IPS-18c (cell line): ENCODE measurements at regions not wholly inside any gene's neighbourhood (a gene's known extent, or its start where the extent isn't known, plus 50 kb on each side); places are given as distances from the start of the nearest gene placed in this dataset.

ENCODE experiments used
- H3K4me3 ChIP-seq: 2 replicates; pipeline ENCODE4 v1.7.0; 2013; ENCODE audit warnings: low read depth, mild to moderate bottlenecking, low read length, moderate library complexity; ENCODE audit not compliant: insufficient read depth
- H3K9me3 ChIP-seq: one replicate; pipeline ENCODE4 v1.6.1; 2013; ENCODE audit warnings: mild to moderate bottlenecking, low read length, moderate library complexity; ENCODE audit not compliant: control insufficient read depth, insufficient read depth

- H3K9me3 ChIP-seq: no peaks in the 10 kb centered on the region
- H3K4me3 ChIP-seq: no peak overlapping the region
Measured at GRCh38 chr9:117974108-117974507, 269.9 kb downstream of the TLR4 start.

DNA sequence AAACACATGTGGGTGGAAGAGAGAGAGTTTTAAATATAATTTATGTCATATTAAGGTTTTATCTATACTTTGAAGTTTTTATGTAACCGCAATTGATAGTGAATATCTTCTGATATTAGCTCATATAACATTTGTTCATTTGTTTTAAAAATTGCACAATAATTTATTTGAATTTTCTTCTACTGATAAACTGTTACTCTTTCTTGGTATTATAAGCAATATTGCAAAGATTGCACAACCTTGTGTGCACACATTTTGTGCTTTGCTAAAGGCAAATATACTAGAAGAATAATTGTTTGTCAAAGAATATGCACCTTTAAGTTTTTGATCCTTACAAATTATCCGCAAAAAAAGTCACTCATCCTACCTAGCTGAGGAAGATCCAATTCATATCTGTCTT is 275.7 kb downstream of the TLR4 start:
- no peaks in the 10 kb centered on the region for H3K9me3 ChIP-seq
- no peak overlapping the region for H3K4me3 ChIP-seq

DNA sequence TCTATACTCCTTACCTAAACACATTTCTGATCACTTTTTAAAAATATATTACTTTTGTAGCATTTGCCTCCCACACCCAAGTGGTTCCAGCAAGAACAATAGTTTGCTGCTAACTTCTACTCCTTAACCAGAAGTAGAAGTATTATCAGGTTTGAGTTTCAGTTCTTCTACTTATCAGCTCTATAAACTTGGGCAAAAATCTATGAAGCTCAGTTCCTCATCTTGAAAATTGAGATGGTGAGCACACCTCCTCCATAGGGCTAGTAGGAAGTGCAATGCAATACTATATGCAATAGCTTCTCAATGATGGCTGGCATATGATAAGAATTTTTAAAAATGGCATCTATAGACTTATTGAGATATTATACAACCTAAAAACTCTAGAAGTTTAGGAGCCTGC is 283.7 kb downstream of the TLR4 start:
- H3K9me3 ChIP-seq: no peaks in the 10 kb centered on the region

GRCh38 chr9:117992006-117992405 is 287.8 kb downstream of the TLR4 start:
- Histone ChIP-seq H3K9me3 (no peaks in the 10 kb centered on the region), H3K4me3 (no peak overlapping the region)

More for the DNA sequence above, 283.7 kb downstream of the TLR4 start:
- H3K4me3 ChIP-seq: no peak overlapping the region

DNA sequence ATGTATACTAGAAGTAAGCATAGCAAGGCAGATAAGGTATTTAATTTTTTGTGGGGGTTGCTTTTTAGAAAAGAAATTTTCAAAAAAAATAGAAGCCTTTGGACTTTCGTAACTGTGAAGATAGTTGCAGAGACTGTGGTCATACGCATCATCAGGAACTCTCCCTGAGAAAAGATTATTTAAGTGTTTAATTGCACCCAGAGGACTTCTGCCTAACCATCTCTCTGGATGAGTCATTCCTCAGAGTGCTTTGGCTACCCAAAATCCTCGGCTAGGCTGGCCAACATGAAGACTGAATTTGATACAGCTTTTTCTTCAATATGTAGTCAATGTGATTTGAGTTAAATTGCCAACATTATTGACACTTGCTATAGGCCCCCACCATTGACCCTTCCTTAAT is 296.4 kb downstream of the TLR4 start:
- Histone ChIP-seq H3K9me3 (no peaks in the 10 kb centered on the region), H3K4me3 (no peak overlapping the region)

DNA sequence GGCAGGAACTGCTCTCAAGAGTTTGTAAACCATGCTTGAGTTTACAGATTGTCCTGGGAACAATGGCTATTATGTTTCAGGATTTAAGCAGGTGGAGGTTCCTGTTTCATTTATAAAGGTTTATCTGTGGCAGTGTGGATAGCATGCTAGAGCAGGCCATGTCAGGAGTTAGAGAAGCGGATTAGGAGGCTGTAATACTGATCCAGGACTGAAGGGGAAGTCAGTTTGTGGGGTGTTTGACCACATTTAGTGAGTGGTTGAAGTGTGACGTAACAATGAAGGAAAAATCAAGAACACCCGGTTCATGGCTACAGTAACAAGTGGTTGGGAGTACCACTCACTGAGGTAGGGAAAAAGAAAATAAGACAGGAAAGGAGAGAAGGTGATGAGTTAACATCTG is 299.0 kb downstream of the TLR4 start:
- no peak overlapping the region for H3K4me3 ChIP-seq
- no peaks in the 10 kb centered on the region for H3K9me3 ChIP-seq

GRCh38 chr9:118008246-118008645 is 304.0 kb downstream of the TLR4 start:
- Histone ChIP-seq H3K4me3 (no peak overlapping the region), H3K9me3 (no peaks in the 10 kb centered on the region)

GRCh38 chr9:118009614-118010013 is 305.4 kb downstream of the TLR4 start:
- H3K9me3 ChIP-seq: no peaks in the 10 kb centered on the region
- H3K4me3 ChIP-seq: no peak overlapping the region

GRCh38 chr9:118017607-118018122 is 313.5 kb downstream of the TLR4 start:
- no peaks in the 10 kb centered on the region for H3K9me3 ChIP-seq

GRCh38 chr9:118023644-118024043 is 319.4 kb downstream of the TLR4 start:
- no peak overlapping the region for H3K4me3 ChIP-seq
- H3K9me3 ChIP-seq: no peaks in the 10 kb centered on the region

More at GRCh38 chr9:118017607-118018122, 313.5 kb downstream of the TLR4 start:
- H3K4me3 ChIP-seq: no peak overlapping the region

- no peaks in the 10 kb centered on the region for H3K9me3 ChIP-seq
- no peak overlapping the region for H3K4me3 ChIP-seq
Measured at GRCh38 chr9:118028225-118028624, 324.0 kb downstream of the TLR4 start.

DNA sequence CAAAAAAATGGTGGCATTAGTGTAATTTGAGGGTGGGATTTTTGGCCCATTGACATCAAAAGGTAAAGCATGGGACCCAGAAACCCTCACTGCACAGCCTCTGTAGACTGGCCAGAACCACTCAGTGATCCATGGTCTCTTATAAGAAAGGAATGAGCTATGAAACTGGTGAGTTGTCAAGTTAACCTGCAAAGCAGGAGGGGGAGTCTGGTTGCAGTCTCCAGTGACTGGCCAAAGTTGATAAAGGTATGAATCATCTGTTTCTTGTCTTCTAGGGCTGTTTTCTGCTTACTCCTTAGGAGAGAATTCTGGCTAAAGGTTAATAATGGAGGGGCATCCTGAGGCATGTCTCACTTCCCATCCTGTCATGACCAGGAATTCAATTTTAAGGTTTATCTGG is 325.2 kb downstream of the TLR4 start:
- H3K9me3 ChIP-seq: no peaks in the 10 kb centered on the region
- H3K4me3 ChIP-seq: no peak overlapping the region

- no peak overlapping the region for H3K4me3 ChIP-seq
- no peaks in the 10 kb centered on the region for H3K9me3 ChIP-seq
Measured at GRCh38 chr9:118034701-118035100, 330.5 kb downstream of the TLR4 start.

DNA sequence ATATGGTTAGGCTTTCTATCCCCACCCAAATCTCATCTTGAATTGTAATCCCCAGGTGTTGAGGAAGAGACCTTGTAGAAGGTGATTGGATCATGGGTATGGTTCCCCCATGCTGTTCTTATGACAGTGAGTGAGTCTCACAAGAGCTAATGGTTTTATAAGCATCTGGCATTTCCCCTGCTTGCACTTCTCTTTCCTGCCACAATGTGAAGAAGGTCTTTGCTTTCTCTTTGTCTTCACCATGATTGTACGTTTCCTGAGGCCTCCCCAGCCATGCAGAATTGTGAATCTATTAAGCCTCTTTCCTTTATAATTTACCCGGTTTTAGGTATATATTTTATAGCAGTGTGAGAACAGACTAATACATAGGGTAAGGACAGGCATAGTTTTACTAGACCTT is 334.5 kb downstream of the TLR4 start:
- Histone ChIP-seq H3K9me3 (no peaks in the 10 kb centered on the region), H3K4me3 (no peak overlapping the region)

GRCh38 chr9:118058227-118058626 is 354.0 kb downstream of the TLR4 start:
- Histone ChIP-seq H3K9me3 (no peaks in the 10 kb centered on the region), H3K4me3 (no peak overlapping the region)

DNA sequence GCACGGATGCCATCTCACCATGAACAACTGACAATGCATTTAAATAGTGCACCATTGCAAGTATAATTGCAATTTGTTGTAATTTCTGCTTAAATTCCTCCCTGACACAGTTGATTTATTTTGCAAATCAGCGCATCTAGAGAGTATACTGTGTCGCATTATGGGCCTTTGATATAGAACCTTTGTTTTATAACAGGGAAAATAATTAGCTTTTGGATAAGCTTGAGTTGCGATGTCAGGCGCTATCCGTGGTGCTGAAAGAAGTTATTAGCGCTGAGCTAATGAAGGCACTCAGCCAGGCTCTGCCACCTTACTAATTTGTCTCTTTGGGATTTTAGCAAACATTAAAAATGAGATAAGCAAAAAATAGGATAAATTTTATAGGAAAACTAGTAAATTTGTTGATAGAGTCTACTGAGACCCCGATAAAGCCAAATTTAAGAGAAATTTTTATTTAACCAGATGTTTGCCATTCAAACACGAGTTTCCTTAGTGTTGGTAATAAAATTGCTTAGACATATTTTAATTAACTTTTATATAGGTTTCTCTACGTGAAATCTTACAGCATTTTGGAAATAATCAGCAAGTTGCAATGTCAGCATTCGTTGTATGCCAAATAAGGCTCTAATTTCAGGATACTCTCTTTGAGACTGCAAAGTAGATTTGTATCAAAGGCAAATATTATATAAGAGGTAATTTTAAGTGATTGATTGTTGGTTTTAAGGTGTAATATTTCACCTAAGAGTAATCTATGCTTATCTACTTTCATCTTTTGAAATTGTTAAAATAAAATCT is 355.5 kb downstream of the TLR4 start:
- no peaks in the 10 kb centered on the region for H3K9me3 ChIP-seq
- H3K4me3 ChIP-seq: no peak overlapping the region

DNA sequence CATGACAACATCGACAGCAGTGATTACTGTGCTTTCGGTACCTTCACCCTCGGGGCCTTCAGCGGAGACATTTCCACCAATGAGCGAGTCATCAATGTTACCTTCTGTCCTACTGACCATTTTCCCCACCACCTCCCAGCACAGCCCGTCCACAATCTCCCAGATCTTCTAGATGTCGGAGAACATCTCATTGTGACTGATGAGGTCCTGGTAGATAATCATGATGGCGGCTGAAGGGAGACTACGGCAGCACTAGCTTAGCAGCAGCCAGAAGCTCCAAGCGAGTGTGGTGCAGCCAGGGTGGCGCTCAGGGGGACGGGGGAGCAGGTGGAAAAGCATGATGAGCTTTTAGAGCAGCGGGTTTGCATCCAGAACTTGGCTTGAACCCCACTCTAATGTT is 379.0 kb downstream of the TLR4 start:
- no peak overlapping the region for H3K4me3 ChIP-seq
- no peaks in the 10 kb centered on the region for H3K9me3 ChIP-seq

- H3K9me3 ChIP-seq: no peaks in the 10 kb centered on the region
- H3K4me3 ChIP-seq: no peak overlapping the region
Measured at GRCh38 chr9:118088090-118088489, 383.9 kb downstream of the TLR4 start.

- H3K9me3 ChIP-seq: no peaks in the 10 kb centered on the region
- no peak overlapping the region for H3K4me3 ChIP-seq
Measured at GRCh38 chr9:118091226-118091625, 387.0 kb downstream of the TLR4 start.
